Dedifferentiated amniotic fluid mesenchymal stem cell (primary cell): ENCODE measurements at regions not wholly inside any gene's neighbourhood (a gene's known extent, or its start where the extent isn't known, plus 50 kb on each side); places are given as distances from the start of the nearest gene placed in this dataset.

Experiments used
- DNase-seq: peaks from one replicate; pipeline ENCODE4 v3.0.0-alpha.2; 2016; ENCODE audit errors: extremely low spot score

DNA sequence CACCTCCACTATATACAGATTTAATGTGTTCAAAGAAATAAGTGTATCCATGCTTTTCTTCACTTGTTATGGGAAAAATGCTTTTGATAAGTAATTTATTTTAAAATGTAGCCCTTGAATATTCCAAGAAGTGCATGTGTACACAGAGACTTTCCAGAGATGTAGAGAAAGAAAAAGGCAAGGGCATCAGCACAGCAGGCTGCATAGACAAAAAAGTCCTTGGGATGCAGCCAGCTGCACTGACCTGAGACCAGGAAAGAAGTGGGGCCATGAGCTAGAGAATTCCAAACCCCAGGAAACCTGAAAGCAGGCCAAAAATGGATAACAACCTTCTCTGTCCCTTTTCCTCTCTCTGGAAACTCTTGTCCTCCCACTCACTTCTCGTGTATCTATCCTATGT lies 51.6 kb upstream of the PRDM8 start:
- no peak for DNase-seq

DNA sequence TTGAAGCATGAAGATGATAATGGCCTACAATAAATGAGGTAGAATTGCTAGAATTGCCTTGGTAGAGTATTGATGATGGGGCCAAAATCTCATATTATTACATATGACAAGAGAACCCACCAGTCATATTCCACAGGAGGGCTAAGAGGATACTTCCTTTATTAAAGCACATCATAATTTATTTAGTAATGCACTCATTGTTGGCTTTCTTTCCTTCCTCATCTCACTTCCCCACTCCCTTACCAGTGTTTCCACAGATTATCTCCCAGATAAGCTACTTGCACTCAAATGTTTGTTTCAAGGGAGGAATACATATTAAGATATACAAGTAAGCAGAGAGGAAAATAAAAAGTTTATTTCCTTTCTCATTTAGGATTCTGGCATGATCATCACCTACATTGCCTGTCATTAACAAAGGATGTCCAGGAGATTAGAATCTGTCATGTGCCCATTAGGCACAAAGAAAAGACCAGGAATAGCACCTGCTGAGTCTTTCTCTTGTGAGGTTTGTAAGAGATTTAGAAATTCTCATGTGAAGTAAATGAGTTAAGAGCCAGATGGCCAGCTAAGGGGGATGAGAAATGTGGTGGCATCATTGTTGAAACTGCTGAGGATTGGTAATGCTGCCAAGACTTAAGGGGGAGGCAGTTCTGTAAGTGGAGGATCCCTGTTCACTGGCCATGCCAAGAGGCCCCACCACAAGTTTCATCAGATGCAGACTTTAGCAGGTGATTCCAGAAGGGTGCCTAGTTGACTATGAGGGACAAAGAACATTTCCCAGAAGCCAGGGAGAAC lies 52.4 kb upstream of the PRDM8 start:
- no peak for DNase-seq

DNA sequence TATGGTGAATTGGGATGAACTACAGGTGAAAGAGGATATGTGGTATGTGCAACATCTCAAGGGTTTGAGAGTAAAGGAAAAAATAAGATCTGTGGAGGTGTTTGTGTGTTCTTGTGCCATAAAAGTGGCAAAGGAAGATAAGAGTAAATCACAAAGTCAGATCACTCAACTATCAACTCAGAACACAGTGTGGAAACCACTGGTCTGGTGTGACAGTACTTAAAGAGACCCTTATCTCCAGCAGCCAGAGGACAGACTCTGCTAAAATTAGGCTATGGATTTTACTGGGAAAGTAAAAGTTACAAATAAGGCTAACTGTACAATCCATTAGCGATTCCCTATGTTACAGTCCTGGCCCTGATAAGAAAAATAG lies 54.0 kb upstream of the PRDM8 start:
- no peak for DNase-seq

DNA sequence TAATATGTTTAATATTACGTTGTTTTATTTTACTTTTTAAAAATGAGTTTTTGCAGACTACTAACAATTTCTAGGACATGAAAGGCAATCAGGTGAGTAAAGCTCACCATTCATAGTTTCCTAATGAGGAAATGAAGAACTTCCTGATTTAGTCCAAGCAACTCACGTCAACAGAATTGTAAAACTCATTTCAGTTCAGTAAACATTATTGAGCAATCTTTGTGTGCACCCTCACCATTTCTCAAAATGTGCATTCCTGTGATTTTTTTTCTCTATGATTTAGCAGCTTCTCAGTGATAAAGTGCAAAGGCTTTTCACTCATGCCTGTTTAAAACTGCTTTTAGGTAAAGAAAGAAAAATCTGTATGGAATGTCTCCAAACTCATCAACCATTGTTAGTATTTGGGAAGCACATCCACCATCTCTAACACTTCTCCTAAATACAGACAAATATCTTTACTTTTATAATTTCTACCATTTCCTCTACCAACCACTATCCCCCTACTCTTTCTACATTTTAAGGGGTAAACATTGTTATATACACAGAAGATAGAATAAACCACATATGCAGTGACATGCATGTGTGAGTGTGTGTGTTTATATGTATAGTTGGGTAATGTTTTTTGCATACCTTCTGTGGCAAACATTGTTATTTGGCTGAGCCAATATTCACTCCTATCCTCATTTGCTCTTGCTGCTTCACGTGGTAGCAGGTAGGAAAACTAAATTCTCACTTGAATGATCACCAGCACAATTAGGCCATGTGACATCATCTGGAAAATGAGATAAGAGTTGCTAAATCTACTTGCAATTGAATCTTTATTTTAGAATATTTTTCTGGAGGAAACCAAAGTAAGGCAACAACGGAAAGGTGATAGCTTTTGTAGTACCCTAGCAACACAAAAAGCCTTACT lies 54.7 kb upstream of the PRDM8 start:
- DNase-seq = no peak

DNA sequence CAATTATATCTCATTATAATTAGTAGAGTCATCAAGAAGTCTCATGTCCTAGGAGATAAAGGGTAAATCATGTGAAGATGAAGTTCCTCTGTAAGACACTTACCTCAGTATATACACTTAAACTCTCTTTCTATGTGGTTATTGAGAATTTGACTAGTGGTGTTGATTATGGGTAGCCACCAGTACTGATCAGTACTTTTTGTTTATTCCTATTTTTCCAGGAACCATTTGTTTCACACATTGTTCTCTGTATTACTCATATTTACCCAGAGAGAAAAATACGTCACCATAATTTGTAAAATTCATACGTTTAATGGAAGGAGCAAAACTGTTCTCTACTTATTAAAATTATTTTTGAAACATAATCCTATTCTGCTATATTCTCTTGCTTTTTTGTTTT lies 55.8 kb upstream of the PRDM8 start:
- DNase-seq = no peak

DNA sequence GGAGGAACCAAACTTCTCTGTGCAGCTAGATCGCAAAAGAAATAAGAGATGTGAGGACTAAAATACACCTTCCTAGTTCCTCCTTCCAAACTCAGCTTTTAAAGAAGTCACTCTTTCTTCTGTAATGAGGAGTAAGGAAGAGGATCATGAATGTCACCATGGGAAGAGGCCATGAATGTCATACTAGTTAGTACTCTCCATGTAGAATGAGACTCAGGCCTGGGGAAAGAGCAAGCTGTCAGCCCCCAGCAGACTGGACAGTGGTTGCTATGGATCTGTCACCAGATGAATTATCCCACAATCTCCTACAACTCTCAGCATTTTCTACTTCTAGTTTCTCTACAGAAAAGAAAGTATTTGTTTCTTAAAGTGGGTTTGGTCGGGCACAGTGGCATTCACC lies 57.1 kb upstream of the PRDM8 start:
- DNase-seq = no peak

DNA sequence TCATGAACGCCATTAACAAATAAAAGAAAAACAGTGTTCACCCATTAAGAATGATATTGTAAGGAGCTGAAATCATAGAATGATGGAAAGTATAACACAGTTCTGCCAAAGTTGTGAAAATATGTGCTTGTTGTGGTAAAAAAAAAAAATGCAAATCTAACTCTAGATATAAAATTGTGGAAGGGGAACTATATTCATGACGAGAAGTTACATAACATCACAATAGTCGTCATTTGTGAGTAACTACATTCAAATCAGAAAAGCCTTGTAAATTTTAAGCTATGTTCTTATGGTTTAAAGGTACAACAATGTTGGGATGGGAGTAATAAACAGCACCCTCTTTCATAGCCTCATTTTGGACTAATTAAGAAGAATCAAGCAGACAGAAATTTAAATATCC lies 57.6 kb upstream of the PRDM8 start:
- no peak for DNase-seq

DNA sequence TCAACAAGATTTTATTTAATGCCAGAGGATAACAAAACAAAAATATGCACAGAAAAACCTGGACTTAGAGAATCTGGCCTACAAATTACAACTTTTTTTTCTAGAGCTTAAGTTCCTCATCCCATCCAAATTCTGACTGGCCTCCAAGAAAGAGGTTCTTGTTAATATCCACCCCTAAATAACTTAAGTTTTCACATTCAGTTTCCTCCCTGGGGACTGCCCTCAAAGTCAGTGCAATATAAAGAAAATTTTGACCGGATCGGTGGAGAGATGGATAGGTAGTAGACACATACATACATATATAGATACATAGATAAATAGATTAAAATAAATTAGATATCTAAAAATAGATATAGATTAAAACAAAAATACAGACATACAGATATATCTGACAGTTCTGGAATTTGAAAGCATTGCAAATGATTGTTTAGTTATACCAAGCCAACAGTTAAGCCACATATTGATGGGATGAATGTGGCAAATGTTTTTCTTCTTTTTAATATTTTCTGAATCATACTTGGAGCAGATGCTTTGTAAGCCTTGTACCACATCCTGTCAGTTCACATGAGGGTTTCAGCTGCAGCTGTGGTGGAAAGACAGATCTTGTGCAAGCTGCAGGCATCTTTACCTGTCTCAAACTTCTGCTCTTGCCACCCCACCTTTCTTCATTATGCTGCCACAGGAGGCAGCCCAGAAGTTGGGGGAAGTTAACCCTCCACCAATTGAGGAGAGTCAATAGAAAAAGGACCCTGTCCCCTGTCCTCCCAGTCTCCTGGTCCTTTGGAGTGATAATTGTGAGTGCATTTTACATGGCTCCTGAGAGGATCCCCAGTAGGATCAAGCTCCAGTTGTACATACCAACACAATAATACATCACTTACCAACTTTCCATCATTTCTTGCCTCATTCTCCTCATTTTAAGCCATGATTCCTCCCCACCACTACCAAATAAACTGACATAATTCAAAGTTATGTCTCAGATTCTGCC lies 58.5 kb upstream of the PRDM8 start:
- DNase-seq = no peak

DNA sequence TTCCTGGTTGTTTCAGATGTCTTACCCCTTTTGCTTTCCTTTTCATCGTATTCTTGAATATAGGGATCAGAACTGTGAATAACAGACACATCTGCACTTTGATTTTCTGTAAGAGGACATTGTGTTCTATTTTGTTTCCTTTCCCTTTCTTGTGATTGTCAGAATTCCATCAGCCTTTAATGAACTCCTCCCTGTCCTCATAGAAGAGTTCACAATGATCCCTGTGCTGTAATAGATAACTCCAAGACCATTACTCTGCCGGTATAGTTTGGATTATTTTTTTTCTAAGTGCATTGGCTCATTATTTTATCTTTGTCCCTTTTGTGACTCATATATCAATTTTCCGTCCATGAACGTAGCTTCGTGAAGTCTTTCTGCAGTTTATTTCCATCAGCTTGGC lies 59.7 kb upstream of the PRDM8 start:
- DNase-seq = no peak

DNA sequence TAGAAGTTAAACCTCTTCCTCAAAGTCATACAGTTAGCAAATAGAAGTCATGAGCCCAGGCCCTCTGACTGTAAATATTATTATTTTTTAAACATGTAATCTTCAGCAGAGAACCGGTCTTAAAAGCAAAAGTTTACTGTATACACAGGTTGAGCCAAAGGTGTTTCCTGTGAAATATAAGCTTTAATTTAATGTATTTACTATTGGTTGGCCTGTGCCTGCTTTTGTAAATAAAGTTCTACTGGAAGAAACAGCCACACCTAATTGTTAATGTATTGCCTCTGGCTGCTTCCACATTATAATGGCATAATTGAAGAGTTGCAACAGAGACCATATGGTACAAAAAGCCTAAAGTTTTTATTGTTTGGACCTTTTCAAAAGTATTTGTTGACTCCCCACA lies 61.0 kb upstream of the PRDM8 start:
- no peak for DNase-seq

DNA sequence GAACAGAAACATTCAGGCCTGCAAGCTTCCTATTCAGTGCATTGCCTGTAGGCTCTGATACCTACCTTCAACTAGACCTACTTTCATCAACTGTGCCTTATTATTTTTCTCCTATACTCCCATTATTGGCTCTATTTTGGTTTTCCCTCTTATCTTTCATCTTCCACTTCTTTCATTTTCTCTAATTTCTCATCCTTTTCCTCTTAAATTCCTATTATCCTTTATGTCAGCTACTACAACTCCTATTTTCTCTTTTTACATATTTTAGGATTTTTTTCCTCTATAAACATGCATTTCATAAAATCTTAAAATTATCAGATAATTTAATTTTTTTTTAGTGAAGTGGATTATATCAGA lies 61.6 kb upstream of the PRDM8 start:
- no peak for DNase-seq

DNA sequence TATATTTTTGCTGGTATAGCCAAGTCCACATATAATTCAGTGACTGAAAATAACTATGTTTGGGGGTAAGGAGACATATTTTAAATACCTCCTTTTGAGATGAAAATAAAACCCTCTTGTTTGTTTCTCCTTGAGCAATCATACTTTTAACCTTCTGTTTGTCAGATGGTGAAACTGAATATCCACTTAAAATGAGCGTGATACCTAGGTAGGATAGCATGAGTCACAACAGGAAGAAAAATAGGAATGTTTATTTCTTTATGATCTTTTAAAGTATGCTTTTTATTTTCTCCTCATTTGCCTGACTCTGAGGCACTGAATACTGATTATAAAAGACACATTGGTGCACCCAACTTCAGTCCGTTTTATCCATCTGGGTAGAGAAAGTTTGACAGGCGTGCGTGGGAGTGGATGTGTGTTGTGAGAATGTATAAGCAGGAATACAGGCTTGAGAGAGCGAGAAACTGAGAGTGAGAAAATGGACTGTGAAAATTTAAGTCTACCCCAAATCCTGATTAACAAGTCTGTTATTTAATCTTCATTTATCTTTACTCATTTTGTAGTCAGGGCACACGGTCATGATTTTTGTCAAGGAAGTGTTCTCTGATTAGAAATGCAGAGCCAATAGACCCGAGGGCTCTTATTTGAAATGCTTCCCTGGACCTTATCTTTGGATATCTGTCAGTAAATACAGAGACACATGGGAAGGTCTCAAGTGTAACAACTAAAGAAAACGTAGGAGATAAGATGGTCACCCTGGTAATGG lies 62.1 kb upstream of the ANTXR2 start:
- DNase-seq = no peak

DNA sequence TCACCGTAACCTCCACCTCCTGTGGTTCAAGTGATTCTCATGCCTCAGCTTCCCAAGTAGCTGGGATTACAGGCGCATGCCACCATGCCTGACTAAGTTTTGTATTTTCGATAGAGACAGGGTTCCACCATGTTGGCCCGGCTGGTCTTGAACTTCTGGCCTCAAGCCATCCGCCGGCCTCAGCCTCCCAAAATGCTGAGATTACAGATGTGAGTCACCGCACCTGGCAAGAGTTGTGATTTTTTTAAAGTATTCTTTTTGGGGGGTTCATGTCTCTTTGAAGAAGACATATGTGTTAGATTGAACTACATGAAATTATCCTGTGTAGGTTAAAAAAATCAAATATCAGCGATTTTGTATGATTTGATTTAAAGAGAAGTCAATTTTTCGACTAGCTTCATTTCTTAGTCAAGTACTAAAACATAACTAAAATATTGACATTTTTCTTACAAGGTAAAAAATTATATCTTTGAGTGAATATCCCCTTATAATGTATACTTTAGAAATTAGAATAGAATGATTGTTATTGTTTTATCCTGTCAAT lies 60.3 kb upstream of the ANTXR2 start:
- DNase-seq = no peak

DNA sequence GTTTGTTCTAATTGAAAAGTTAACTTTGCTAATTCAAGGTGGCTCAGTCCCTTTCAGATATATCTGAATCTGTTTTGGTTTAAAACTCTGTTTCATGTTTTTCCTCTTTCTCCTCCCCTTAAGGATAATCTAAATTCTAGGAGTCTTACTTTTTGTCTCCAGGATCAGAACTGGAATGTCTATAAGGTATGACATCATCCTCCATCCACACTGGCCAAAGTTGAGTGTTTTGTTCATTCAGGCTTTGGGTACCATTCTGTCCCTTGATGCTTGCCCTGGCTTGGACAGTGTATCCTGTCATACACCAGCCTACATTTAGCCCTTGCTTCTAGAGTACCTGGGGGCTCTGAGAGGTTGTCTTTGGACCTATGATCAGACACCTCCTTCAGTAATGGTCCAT lies 56.8 kb upstream of the ANTXR2 start:
- no peak for DNase-seq

DNA sequence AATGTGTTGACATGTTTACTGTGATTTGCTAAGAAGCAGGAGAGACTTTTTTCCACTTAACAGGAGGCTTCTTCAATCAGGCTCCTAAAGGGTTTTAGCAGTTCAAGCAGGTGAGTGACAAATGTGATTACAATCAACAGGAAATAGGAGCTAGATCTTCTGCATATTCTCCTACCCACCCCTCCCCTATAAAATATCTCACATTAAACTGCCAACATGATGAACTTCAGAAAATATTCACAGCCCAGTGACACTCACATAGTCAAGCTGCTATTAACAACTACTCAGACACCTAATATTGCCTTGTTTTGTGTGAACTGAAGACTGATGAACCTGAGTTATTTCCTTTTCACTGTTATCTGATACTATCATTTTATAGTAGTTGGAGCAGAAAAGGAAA lies 55.9 kb upstream of the ANTXR2 start:
- DNase-seq = no peak

DNA sequence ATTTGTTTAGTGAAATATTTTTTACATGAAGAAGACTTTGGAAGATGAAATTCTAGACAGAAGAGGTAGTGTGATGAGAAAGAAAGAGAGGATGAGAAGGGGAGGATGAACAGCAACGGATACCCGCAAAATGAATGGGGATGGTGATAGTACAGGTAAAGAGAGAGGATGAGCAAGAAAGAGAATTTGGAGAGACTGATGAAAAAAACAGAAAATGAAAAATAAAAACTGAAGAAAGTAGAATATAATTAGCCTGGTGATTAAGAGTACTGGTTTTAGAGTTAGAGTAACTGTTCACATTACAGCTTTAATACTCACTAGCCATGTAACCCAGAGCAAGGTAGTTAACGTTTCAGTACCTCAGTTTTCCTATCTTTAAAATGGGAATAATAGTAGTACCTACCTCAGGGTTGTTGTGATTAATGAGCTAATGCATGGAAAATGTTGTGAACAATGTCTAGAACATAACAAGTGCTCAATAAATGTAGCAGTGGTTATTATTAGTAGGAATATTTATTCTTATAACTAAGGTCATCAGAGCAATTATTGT lies 54.9 kb upstream of the ANTXR2 start:
- no peak for DNase-seq

DNA sequence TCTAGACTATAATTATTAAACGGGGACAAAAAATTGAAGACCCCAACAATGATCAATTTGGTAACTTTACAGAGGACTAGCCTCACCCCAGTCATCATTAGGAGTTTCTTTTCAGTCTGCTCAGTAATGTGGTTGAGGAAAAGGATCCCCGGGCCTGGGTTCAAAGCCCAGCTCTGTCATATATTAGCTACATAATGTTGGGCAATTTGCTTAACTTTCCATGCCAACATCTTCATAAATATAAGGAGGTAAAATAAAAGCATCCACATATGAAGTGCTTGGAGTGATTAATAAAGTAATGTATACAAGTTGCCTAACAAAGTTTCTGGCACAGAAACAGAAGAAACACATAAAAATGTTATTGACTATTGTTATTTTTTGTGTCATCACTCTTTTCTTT lies 53.4 kb upstream of the ANTXR2 start:
- DNase-seq = no peak

DNA sequence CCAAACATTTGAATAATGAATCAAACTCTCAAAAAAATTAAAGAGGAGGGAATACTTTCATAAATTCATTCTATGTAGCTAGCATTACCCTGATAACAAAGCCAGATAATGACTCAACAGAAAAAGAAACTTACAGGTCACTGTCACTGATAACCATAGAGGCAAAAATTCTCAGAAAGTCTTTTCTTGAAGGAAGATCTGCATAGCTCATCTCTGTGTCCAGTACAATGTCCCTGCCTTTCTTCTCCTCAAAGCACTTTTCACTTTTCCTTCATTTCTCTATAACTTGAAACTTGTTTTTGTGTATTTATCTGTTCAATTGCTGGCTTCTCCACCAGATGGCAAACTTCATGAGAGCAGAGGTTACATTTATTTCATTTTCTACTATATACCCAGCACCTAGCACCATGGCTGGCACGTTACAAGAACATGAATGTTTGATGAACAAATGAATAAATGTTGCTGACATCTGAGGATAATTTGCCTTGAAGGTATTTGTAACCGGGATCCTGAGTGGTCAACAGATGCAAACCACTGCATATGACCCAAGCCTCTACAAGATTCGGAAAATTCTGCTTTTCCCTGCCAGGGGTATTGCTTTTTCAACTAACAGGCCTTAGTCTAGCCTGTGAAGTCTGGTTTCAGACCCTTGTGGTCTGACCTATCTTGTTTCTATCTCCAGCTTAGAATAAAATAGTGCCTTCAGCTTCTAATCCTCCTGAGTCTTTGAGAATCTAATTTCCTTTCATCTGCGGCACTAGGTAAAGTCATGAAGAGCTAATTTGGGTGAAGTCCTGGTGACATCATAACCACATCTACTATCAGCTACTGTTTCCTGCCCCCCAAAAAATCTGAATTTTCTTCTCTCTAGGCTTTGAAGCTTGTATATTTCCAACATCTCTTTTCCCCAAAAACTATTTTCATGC lies 52.5 kb upstream of the ANTXR2 start:
- peak; percentile 49 for DNase-seq
